Ovary (tissue), 7 donors: ENCODE measurements at regions not wholly inside any gene's neighbourhood (a gene's known extent, or its start where the extent isn't known, plus 50 kb on each side); places are given as distances from the start of the nearest gene placed in this dataset.

Experiments used
- DNase-seq, 5 donors: peaks; one replicate each; pipeline ENCODE4 v3.0.0-alpha.2; 2019 to 2020
- H3K27ac ChIP-seq, 2 donors: fragments of 200-600 bp; one replicate each; pipeline versions ENCODE4 v1.5.1 to v1.8.0; 2019 to 2022
- H3K27me3 ChIP-seq: fragments of 200-600 bp; one replicate; pipeline ENCODE4 v1.8.0; 2022
- H3K36me3 ChIP-seq: fragments of 200-600 bp; sonication (generic); one replicate; pipeline ENCODE4 v1.5.1; 2019
- H3K4me1 ChIP-seq: one replicate; pipeline ENCODE4 v1.8.1; 2013; ENCODE audit warnings: mild to moderate bottlenecking, moderate library complexity; ENCODE audit not compliant: insufficient read depth
- H3K4me3 ChIP-seq: fragments of 200-600 bp; sonication (generic); one replicate; pipeline ENCODE4 v1.5.1; 2017
- H3K9me3 ChIP-seq, 2 donors: fragments of 200-600 bp in 1 of 2; sonication (generic) in 1 of 2; one replicate each; pipeline versions ENCODE4 v1.5.1 to v1.8.1; 2013 to 2019; ENCODE audit warnings: mild to moderate bottlenecking in 1 of 2, moderate library complexity in 1 of 2
- EP300 ChIP-seq: sonication (generic); formaldehyde crosslinking; IDR thresholded peaks from one replicate; pipeline ENCODE4 v1.6.1; 2017; ENCODE audit warnings: antibody characterized with exemption
- POLR2A ChIP-seq: fragments of 450-650 bp; IDR thresholded peaks from one replicate; pipeline ENCODE4 v1.6.1; 2017; ENCODE audit warnings: antibody characterized with exemption, mild to moderate bottlenecking, moderate library complexity
- WGBS, 3 donors: extraction: QIAGEN DNeasy Blood & Tissue Kit in 1 of 3; methylation state at CpG; one replicate each; pipeline versions ENCODE4 v1.1.5 to v1.1.7; 2013 to 2017; 5-methylcytosine and 5-hydroxymethylcytosine counted together
- intact Hi-C, 4 donors: fragments of 100-400 bp; cut with DNase I; formaldehyde crosslinking; loops; one replicate each; pipeline versions ENCODE4 v1.11.0 to v1.15.1; 2022 to 2023
- TF ChIP-seq, protein P1 (sequence below), 3 donors: fragments of 450-650 bp in 2 of 3; fragments of 200-600 bp in 1 of 3; IDR thresholded peaks; one replicate each; pipeline versions ENCODE4 v1.5.1 to v1.8.0; 2016 to 2022; ENCODE audit warnings: antibody characterized with exemption in 3 of 3, mild to moderate bottlenecking in 1 of 3
- donor health status: DM: no; HTN: no; CAD: no; lungs with moderate emphysema.
- donor health status: DM: no; HTN: no; CAD: no.
- donor health status: Bipolar disorder and iron deficiency.
- donor health status: DM: no; HTN: no; CAD: no.
- donor health status: DM: yes; HTN: yes; CAD: no.

- no peak for DNase-seq
- Histone ChIP-seq H3K4me1 (peaks cover 4% of the 10 kb centered on the region), H3K4me3 (no peak overlapping the region), H3K9me3 (no peaks in the 10 kb centered on the region), H3K36me3 (no peaks in the 10 kb centered on the region), H3K27ac (no peak overlapping the region), H3K27me3 (no peaks in the 10 kb centered on the region)
- intact Hi-C loops = no loop called here
- 90 to 95% (median 93%) methylated on average over 12 of the region's 12 CpGs for WGBS, 3 donors
- TF ChIP-seq, protein P1, sequence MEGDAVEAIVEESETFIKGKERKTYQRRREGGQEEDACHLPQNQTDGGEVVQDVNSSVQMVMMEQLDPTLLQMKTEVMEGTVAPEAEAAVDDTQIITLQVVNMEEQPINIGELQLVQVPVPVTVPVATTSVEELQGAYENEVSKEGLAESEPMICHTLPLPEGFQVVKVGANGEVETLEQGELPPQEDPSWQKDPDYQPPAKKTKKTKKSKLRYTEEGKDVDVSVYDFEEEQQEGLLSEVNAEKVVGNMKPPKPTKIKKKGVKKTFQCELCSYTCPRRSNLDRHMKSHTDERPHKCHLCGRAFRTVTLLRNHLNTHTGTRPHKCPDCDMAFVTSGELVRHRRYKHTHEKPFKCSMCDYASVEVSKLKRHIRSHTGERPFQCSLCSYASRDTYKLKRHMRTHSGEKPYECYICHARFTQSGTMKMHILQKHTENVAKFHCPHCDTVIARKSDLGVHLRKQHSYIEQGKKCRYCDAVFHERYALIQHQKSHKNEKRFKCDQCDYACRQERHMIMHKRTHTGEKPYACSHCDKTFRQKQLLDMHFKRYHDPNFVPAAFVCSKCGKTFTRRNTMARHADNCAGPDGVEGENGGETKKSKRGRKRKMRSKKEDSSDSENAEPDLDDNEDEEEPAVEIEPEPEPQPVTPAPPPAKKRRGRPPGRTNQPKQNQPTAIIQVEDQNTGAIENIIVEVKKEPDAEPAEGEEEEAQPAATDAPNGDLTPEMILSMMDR (IDR thresholded peaks at IDR 0.05) = no peak
- no peak for TF ChIP-seq POLR2A
- TF ChIP-seq EP300 = no peak
Observed at GRCh38 chr9:89757776-89758528, 153.1 kb downstream of the GADD45G start.

DNA sequence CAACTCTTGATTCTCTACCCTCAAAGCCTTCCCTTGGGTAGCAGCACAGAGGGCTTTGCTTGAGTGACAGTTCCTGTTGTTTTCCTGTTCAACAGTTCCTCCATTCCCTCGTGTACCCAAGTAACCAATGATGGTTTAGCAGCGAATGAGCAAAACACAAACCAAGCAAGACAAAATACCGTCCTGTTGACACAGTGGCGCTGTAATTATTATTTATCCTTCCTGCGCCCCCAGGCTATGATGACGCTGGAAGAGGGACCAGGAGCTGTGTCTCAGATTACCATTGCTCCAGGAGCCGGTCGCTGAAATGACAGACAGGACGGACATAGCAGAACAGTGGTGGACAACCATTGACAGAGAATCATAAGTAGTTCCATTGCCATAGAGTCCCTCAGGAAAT, 154.8 kb downstream of the GADD45G start:
- H3K27me3 ChIP-seq = no peaks in the 10 kb centered on the region
- intact Hi-C loops = no loop called here
- WGBS, 3 donors = 89 to 92% (median 91%) methylated on average over 9 of the region's 9 CpGs
- no peak for DNase-seq
- H3K27ac ChIP-seq = no peak overlapping the region
- no peaks in the 10 kb centered on the region for H3K36me3 ChIP-seq
- TF ChIP-seq, protein P1 (IDR thresholded peaks at IDR 0.05) = no peak
- no peak for TF ChIP-seq POLR2A
- TF ChIP-seq EP300 = no peak
- H3K4me3 ChIP-seq = no peak overlapping the region
- no peaks in the 10 kb centered on the region for H3K9me3 ChIP-seq
- H3K4me1 ChIP-seq = peaks cover 4% of the 10 kb centered on the region

DNA sequence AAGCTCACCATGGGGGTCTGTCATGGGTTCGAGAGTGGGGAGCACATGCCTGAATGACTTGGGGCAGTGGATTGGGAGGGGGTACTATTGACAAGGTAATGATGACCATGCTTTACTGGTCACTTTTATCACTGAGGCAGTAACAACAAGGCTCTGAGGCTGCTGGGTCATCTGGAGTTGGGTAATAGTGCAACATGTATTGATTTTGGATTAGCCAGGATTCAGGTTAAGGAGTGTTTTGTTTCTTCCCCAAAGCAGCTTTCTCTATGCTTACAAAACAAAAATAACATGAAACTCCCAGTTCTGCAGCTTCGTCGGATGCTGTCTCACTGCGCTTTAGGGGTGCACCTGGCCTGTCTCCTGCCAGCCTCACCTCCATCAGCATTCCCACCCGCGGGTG, 155.3 kb downstream of the GADD45G start:
- Histone ChIP-seq H3K4me1 (peaks cover 4% of the 10 kb centered on the region), H3K36me3 (no peaks in the 10 kb centered on the region), H3K27me3 (no peaks in the 10 kb centered on the region), H3K4me3 (no peak overlapping the region), H3K9me3 (no peaks in the 10 kb centered on the region), H3K27ac (no peak overlapping the region)
- intact Hi-C loops = no loop called here
- WGBS, 3 donors = 95 to 96% (median 95%) methylated on average over 6 of the region's 6 CpGs
- no peak for DNase-seq
- TF ChIP-seq EP300 (no peak), POLR2A (no peak)
- TF ChIP-seq, protein P1 (IDR thresholded peaks at IDR 0.05) = no peak

DNA sequence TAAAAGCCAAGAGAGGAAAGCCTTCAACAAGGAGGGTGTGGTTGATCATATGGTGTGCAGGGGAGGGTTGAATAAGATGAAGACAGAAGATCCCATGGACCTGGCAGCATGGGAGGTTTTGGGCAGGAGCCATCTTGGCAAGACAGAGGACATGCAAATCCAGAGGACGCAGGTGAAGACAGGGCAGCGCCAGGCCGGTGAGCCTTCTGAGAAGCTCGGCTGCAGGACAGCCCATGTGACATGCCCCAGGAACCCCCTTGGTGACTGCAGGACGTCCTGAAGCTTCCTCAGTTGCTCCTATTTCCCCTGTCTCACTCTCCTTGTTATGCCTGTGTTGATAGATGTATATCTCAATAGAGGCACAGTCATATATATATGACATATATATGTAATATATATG, 159.4 kb downstream of the GADD45G start:
- H3K27ac ChIP-seq = no peak overlapping the region
- 92 to 95% (median 92%) methylated on average over 5 of the region's 5 CpGs for WGBS, 3 donors
- TF ChIP-seq, protein P1 (IDR thresholded peaks at IDR 0.05) = no peak
- TF ChIP-seq POLR2A (no peak), EP300 (no peak)
- intact Hi-C loops = no loop called here
- H3K9me3 ChIP-seq = no peaks in the 10 kb centered on the region
- no peaks in the 10 kb centered on the region for H3K4me1 ChIP-seq
- no peak overlapping the region for H3K4me3 ChIP-seq
- DNase-seq = no peak
- H3K27me3 ChIP-seq = no peaks in the 10 kb centered on the region
- no peaks in the 10 kb centered on the region for H3K36me3 ChIP-seq
